HL-60 (cell line): ENCODE measurements at regions not wholly inside any gene's neighbourhood (a gene's known extent, or its start where the extent isn't known, plus 50 kb on each side); places are given as distances from the start of the nearest gene placed in this dataset.

Source experiments
- DNase-seq, 2 experiments: peaks; one replicate each; pipeline ENCODE4 v3.0.0-alpha.2; 2010 to 2020; ENCODE audit warnings: low read depth in 1 of 2, low spot score in 1 of 2
- H3K27ac ChIP-seq: fragments of 250-450 bp; sonication (Bioruptor Pico); replicated peaks from 2 replicates; pipeline ENCODE4 v1.5.1; 2020; ENCODE audit warnings: mild to moderate bottlenecking, moderate library complexity
- H3K27me3 ChIP-seq: fragments of 250-450 bp; sonication (Bioruptor Pico); 2 replicates; pipeline ENCODE4 v1.5.1; 2021; ENCODE audit warnings: mild to moderate bottlenecking, moderate library complexity; ENCODE audit not compliant: insufficient read depth, poor library complexity, severe bottlenecking
- H3K4me3 ChIP-seq: replicated peaks from 2 replicates; pipeline ENCODE4 v1.5.1; 2011; ENCODE audit warnings: mild to moderate bottlenecking, control low read depth, low read length; ENCODE audit not compliant: insufficient read depth
- GABPA ChIP-seq: IDR thresholded peaks from 2 replicates; pipeline ENCODE4 v1.6.1; 2012; ENCODE audit warnings: low read depth
- POLR2AphosphoS5 ChIP-seq: IDR thresholded peaks from 2 replicates; pipeline ENCODE4 v1.6.1; 2012; ENCODE audit warnings: low read depth
- SPI1 ChIP-seq: IDR thresholded peaks from 2 replicates; pipeline ENCODE4 v1.6.1; 2012; ENCODE audit warnings: low read depth, mild to moderate bottlenecking, borderline replicate concordance
- TF ChIP-seq, protein P1 (sequence below): IDR thresholded peaks from 2 replicates; pipeline ENCODE4 v1.6.1; 2012; ENCODE audit warnings: low read depth; ENCODE audit not compliant: insufficient replicate concordance
- TF ChIP-seq, protein P2 (sequence below): IDR thresholded peaks from one replicate; pipeline ENCODE4 v1.5.1; 2011; ENCODE audit warnings: low read length, control low read depth, inconsistent platforms; ENCODE audit not compliant: insufficient read depth

DNA sequence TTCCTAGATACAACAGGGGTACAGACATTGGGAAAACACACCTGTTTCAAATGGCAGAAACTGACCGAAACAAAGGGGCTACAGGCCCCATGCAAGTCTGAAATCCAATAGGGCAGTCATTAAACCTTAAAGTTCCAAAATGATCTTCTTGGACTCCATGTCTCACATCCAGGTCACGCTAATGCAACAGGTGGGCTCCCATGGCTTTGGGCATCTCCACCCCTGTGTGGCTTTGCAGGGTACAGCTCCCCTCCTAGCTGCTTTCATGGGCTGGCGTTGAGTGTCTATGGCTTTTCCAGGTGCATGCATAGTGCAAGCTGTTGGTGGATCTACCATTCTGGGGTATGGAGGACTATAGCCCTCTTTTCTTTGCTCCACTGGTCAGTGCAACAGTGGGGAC, 248.1 kb upstream of the RHOBTB1 start:
- H3K27ac ChIP-seq: no peak overlapping the region
- no peaks in the 10 kb centered on the region for H3K27me3 ChIP-seq
- TF ChIP-seq SPI1: no peak
- no peak overlapping the region for H3K4me3 ChIP-seq
- no peak for DNase-seq

DNA sequence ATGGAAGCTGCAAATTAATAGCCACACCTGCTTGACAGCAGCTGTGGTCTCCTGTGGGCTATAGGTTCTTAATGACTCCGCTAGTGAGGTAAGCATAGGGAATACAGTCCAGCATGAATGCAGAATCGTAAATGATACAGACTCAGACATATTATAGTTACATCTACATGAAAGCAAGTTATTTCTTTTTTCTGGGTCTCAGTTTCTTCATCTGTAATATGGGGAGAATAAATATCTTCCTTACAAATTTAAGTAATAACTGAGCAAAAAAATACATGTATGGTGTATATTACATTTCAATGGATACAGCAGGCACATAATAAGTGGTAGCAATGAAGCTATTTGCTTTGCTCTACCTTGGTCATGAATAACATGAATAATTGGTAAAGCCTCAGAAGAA, 245.9 kb upstream of the RHOBTB1 start:
- Histone ChIP-seq H3K4me3 (no peak overlapping the region), H3K27ac (no peak overlapping the region), H3K27me3 (no peaks in the 10 kb centered on the region)
- no peak for DNase-seq
- TF ChIP-seq GABPA: no peak
- TF ChIP-seq SPI1: no peak
- TF ChIP-seq POLR2AphosphoS5: no peak
- TF ChIP-seq, protein P1, sequence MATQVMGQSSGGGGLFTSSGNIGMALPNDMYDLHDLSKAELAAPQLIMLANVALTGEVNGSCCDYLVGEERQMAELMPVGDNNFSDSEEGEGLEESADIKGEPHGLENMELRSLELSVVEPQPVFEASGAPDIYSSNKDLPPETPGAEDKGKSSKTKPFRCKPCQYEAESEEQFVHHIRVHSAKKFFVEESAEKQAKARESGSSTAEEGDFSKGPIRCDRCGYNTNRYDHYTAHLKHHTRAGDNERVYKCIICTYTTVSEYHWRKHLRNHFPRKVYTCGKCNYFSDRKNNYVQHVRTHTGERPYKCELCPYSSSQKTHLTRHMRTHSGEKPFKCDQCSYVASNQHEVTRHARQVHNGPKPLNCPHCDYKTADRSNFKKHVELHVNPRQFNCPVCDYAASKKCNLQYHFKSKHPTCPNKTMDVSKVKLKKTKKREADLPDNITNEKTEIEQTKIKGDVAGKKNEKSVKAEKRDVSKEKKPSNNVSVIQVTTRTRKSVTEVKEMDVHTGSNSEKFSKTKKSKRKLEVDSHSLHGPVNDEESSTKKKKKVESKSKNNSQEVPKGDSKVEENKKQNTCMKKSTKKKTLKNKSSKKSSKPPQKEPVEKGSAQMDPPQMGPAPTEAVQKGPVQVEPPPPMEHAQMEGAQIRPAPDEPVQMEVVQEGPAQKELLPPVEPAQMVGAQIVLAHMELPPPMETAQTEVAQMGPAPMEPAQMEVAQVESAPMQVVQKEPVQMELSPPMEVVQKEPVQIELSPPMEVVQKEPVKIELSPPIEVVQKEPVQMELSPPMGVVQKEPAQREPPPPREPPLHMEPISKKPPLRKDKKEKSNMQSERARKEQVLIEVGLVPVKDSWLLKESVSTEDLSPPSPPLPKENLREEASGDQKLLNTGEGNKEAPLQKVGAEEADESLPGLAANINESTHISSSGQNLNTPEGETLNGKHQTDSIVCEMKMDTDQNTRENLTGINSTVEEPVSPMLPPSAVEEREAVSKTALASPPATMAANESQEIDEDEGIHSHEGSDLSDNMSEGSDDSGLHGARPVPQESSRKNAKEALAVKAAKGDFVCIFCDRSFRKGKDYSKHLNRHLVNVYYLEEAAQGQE: no peak
- TF ChIP-seq, protein P2, sequence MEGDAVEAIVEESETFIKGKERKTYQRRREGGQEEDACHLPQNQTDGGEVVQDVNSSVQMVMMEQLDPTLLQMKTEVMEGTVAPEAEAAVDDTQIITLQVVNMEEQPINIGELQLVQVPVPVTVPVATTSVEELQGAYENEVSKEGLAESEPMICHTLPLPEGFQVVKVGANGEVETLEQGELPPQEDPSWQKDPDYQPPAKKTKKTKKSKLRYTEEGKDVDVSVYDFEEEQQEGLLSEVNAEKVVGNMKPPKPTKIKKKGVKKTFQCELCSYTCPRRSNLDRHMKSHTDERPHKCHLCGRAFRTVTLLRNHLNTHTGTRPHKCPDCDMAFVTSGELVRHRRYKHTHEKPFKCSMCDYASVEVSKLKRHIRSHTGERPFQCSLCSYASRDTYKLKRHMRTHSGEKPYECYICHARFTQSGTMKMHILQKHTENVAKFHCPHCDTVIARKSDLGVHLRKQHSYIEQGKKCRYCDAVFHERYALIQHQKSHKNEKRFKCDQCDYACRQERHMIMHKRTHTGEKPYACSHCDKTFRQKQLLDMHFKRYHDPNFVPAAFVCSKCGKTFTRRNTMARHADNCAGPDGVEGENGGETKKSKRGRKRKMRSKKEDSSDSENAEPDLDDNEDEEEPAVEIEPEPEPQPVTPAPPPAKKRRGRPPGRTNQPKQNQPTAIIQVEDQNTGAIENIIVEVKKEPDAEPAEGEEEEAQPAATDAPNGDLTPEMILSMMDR: no peak

- Histone ChIP-seq H3K27ac (no peak overlapping the region), H3K27me3 (no peaks in the 10 kb centered on the region), H3K4me3 (no peak overlapping the region)
- TF ChIP-seq POLR2AphosphoS5: no peak
- TF ChIP-seq SPI1: no peak
- no peak for DNase-seq
Observed at GRCh38 chr10:61188691-61189090, 244.7 kb upstream of the RHOBTB1 start.

- no peak for DNase-seq
- H3K4me3 ChIP-seq: no peak overlapping the region
- H3K27me3 ChIP-seq: no peaks in the 10 kb centered on the region
- TF ChIP-seq GABPA (no peak), SPI1 (no peak), POLR2AphosphoS5 (no peak)
- TF ChIP-seq, protein P1: no peak
- TF ChIP-seq, protein P2: no peak
- H3K27ac ChIP-seq: no peak overlapping the region
Observed at GRCh38 chr10:61188101-61188500, 244.1 kb upstream of the RHOBTB1 start.

- H3K4me3 ChIP-seq: no peak overlapping the region
- no peak overlapping the region for H3K27ac ChIP-seq
- DNase-seq: no peak
- TF ChIP-seq GABPA: no peak
- TF ChIP-seq, protein P2: no peak
- TF ChIP-seq, protein P1: no peak
- TF ChIP-seq SPI1: no peak
- no peak for TF ChIP-seq POLR2AphosphoS5
- H3K27me3 ChIP-seq: no peaks in the 10 kb centered on the region
Observed at GRCh38 chr10:61187601-61188000, 243.6 kb upstream of the RHOBTB1 start.
